H1 (cell line): ENCODE measurements at regions not wholly inside any gene's neighbourhood (a gene's known extent, or its start where the extent isn't known, plus 50 kb on each side); places are given as distances from the start of the nearest gene placed in this dataset.

Source experiments
- CTCF ChIA-PET: fragments of 300-600 bp; sonication (Branson Sonifier 250); formaldehyde crosslinking; loops from one replicate; lab custom pipeline; 2021; ENCODE audit not compliant: partially characterized antibody; lab: Charles Lee
- POLR2A ChIA-PET: fragments of 300-600 bp; sonication (Branson Sonifier 250); formaldehyde crosslinking; loops from one replicate; lab custom pipeline; 2021; ENCODE audit warnings: inconsistent platforms; ENCODE audit not compliant: partially characterized antibody; lab: Charles Lee
- DNase-seq, 2 experiments: peaks; one replicate each; pipeline versions ENCODE4 v3.0.0 to v3.0.0-alpha.2; 2010 to 2022; ENCODE audit warnings: low spot score in 2 of 2, low read depth in 1 of 2, mixed read lengths in 1 of 2
- FAIRE-seq: peaks from 2 replicates; lab custom pipeline; 2011; peaks lifted over from hg19 to GRCh38; lab: Jason Lieb, UNC
- H2AFZ ChIP-seq: 2 replicates; pipeline ENCODE4 v1.8.1; 2012; ENCODE audit warnings: low read length, inconsistent platforms
- H2AK5ac ChIP-seq: 2 replicates; pipeline ENCODE4 v1.6.1; 2013; ENCODE audit warnings: low read depth, low read length
- H2BK120ac ChIP-seq: replicated peaks from 2 replicates; pipeline ENCODE3; 2013; ENCODE audit warnings: low read depth, low read length, inconsistent platforms
- H2BK12ac ChIP-seq: 2 replicates; pipeline ENCODE4 v1.6.1; 2013; ENCODE audit warnings: low read depth, low read length
- H2BK15ac ChIP-seq: 2 replicates; pipeline ENCODE4 v1.6.1; 2013; ENCODE audit warnings: low read length
- H2BK20ac ChIP-seq: 2 replicates; pipeline ENCODE4 v1.6.1; 2013; ENCODE audit warnings: low read length
- H2BK5ac ChIP-seq: 2 replicates; pipeline ENCODE4 v1.6.1; 2013; ENCODE audit warnings: low read depth, low read length
- H3K14ac ChIP-seq: 2 replicates; pipeline ENCODE4 v1.6.1; 2013; ENCODE audit warnings: inconsistent platforms; ENCODE audit not compliant: insufficient read length
- H3K18ac ChIP-seq: 2 replicates; pipeline ENCODE4 v1.6.1; 2013; ENCODE audit warnings: low read length; ENCODE audit errors: extremely low read depth
- H3K23ac ChIP-seq: 2 replicates; pipeline ENCODE4 v1.6.1; 2013; ENCODE audit warnings: inconsistent platforms; ENCODE audit not compliant: insufficient read length
- H3K23me2 ChIP-seq: 2 replicates; pipeline ENCODE4 v1.6.1; 2013; ENCODE audit warnings: low read depth, low read length
- H3K27ac ChIP-seq: 2 replicates; pipeline ENCODE4 v1.6.1; 2011; ENCODE audit warnings: low read depth, low read length, inconsistent platforms
- H3K27me3 ChIP-seq, 4 experiments: replicated peaks in 1 of 4; 1 replicate in 1 of 4; 2 replicates in 3 of 4; pipeline versions ENCODE4 v1.6.1 to v1.8.1; 2011 to 2013; ENCODE audit warnings: low read length in 3 of 4, mild to moderate bottlenecking in 3 of 4, inconsistent platforms in 2 of 4, mixed read lengths in 2 of 4, moderate library complexity in 1 of 4; ENCODE audit not compliant: control insufficient read depth in 3 of 4, insufficient read depth in 3 of 4; ENCODE audit errors: extremely low read depth in 1 of 4
- H3K36me3 ChIP-seq, 4 experiments: 2 replicates each; pipeline versions ENCODE4 v1.6.1 to v1.8.1; 2011 to 2013; ENCODE audit warnings: mild to moderate bottlenecking in 4 of 4, low read length in 3 of 4, moderate library complexity in 2 of 4, control low read depth in 1 of 4, inconsistent platforms in 1 of 4; ENCODE audit not compliant: insufficient read depth in 4 of 4, control insufficient read depth in 2 of 4
- H3K4ac ChIP-seq: replicated peaks from 2 replicates; pipeline ENCODE3; 2013; ENCODE audit warnings: low read length, low read depth, mixed read lengths, inconsistent platforms; ENCODE audit not compliant: insufficient read length
- H3K4me1 ChIP-seq, 4 experiments: replicated peaks in 1 of 4; 1 replicate in 1 of 4; 2 replicates in 3 of 4; pipeline versions ENCODE4 v1.6.1 to v1.8.1; 2011 to 2013; ENCODE audit warnings: low read length in 3 of 4, inconsistent platforms in 2 of 4, mixed read lengths in 1 of 4; ENCODE audit not compliant: insufficient read depth in 4 of 4, control insufficient read depth in 3 of 4
- H3K4me2 ChIP-seq, 2 experiments: 2 replicates each; pipeline versions ENCODE4 v1.6.1 to v1.8.1; 2011 to 2013; ENCODE audit warnings: low read depth in 2 of 2, low read length in 2 of 2, control low read depth in 1 of 2, inconsistent platforms in 1 of 2, mild to moderate bottlenecking in 1 of 2; ENCODE audit not compliant: insufficient read depth in 1 of 2
- H3K4me3 ChIP-seq, 4 experiments: fragments of 200-600, 300-600 bp in 1 of 4; sonication (generic), shearing (Covaris generic), sonication (Bioruptor Twin) in 1 of 4; 2 replicates each; pipeline versions ENCODE4 v1.5.1 to v1.8.1; 2011 to 2016; ENCODE audit warnings: low read length in 4 of 4, low read depth in 3 of 4, control low read depth in 2 of 4, inconsistent platforms in 2 of 4, mild to moderate bottlenecking in 2 of 4, mixed read lengths in 1 of 4, moderate library complexity in 1 of 4; ENCODE audit not compliant: insufficient read depth in 2 of 4; ENCODE audit errors: extremely low read depth in 1 of 4
- H3K56ac ChIP-seq: replicated peaks from 2 replicates; pipeline ENCODE3; 2013; ENCODE audit warnings: low read depth, mild to moderate bottlenecking, mixed read lengths, low read length, inconsistent platforms; ENCODE audit not compliant: insufficient read length
- H3K79me1 ChIP-seq: 2 replicates; pipeline ENCODE4 v1.6.1; 2013; ENCODE audit warnings: low read depth, low read length, control low read depth
- H3K79me2 ChIP-seq, 2 experiments: 2 replicates each; pipeline versions ENCODE4 v1.6.1 to v1.8.1; 2012 to 2013; ENCODE audit warnings: low read length in 2 of 2, mild to moderate bottlenecking in 2 of 2, inconsistent platforms in 1 of 2; ENCODE audit not compliant: insufficient read depth in 2 of 2, control insufficient read depth in 1 of 2
- H3K9ac ChIP-seq, 4 experiments: replicated peaks in 1 of 4; 1 replicate in 1 of 4; 2 replicates in 3 of 4; pipeline versions ENCODE4 v1.6.1 to v1.8.1; 2011 to 2013; ENCODE audit warnings: low read depth in 3 of 4, low read length in 3 of 4, control low read depth in 2 of 4, mild to moderate bottlenecking in 2 of 4, moderate library complexity in 2 of 4, inconsistent platforms in 1 of 4; ENCODE audit errors: extremely low read depth in 1 of 4
- H3K9me3 ChIP-seq, 2 experiments: 2 replicates each; pipeline versions ENCODE4 v1.6.1 to v1.8.1; 2012 to 2013; ENCODE audit warnings: mild to moderate bottlenecking in 2 of 2, moderate library complexity in 2 of 2, control low read depth in 1 of 2, inconsistent platforms in 1 of 2, low read depth in 1 of 2, low read length in 1 of 2, mixed read lengths in 1 of 2; ENCODE audit not compliant: insufficient read depth in 2 of 2
- H4K20me1 ChIP-seq, 2 experiments: replicated peaks in 1 of 2; 2 replicates each; pipeline versions ENCODE3 to v1.8.1; 2011 to 2013; ENCODE audit warnings: inconsistent platforms in 2 of 2, low read length in 2 of 2, mild to moderate bottlenecking in 1 of 2; ENCODE audit not compliant: insufficient read depth in 2 of 2, control insufficient read depth in 1 of 2
- H4K5ac ChIP-seq: 2 replicates; pipeline ENCODE4 v1.6.1; 2013; ENCODE audit warnings: low read length, low read depth, mixed read lengths, inconsistent platforms; ENCODE audit not compliant: insufficient read length
- H4K8ac ChIP-seq: 2 replicates; pipeline ENCODE4 v1.8.0; 2013; ENCODE audit warnings: mild to moderate bottlenecking, moderate library complexity, low read length, inconsistent platforms; ENCODE audit not compliant: insufficient read depth; ENCODE audit errors: extremely low read depth
- H4K91ac ChIP-seq: replicated peaks from 2 replicates; pipeline ENCODE3; 2013; ENCODE audit warnings: low read length, mixed read lengths, inconsistent platforms; ENCODE audit not compliant: insufficient read length
- CHD1 ChIP-seq: IDR thresholded peaks from 2 replicates; pipeline ENCODE4 v1.6.1; 2012; ENCODE audit warnings: low read depth, low read length, improper control_type of control experiment
- EGR1 ChIP-seq: IDR thresholded peaks from 2 replicates; pipeline ENCODE4 v1.6.1; 2011; ENCODE audit warnings: low read depth, low read length, borderline replicate concordance
- EZH2 ChIP-seq: fragments of 200-600 bp; sonication (generic); IDR thresholded peaks from 2 replicates; pipeline ENCODE4 v1.7.1; 2012; ENCODE audit warnings: low read depth, mild to moderate bottlenecking, moderate library complexity, low read length, inconsistent platforms; ENCODE audit not compliant: severe bottlenecking
- FOSL1 ChIP-seq: IDR thresholded peaks from 2 replicates; pipeline ENCODE4 v1.6.1; 2011; ENCODE audit warnings: mild to moderate bottlenecking, low read depth, low read length, moderate library complexity; ENCODE audit not compliant: insufficient read depth
- KDM1A ChIP-seq: fragments of 200-600, 300-600 bp; sonication (generic); IDR thresholded peaks from 2 replicates; pipeline ENCODE4 v1.7.1; 2016; ENCODE audit warnings: mild to moderate bottlenecking, low read length, borderline replicate concordance
- RAD21 ChIP-seq, 2 experiments: IDR thresholded peaks in 1 of 2; conservative IDR thresholded peaks in 1 of 2; 2 replicates each; pipeline ENCODE4 v1.6.1; 2011; ENCODE audit warnings: low read depth in 2 of 2, low read length in 2 of 2, improper control_type of control experiment in 1 of 2, inconsistent platforms in 1 of 2, mild to moderate bottlenecking in 1 of 2, moderate library complexity in 1 of 2
- RBBP5 ChIP-seq: IDR thresholded peaks from 2 replicates; pipeline ENCODE4 v1.7.1; 2012; ENCODE audit warnings: low read depth, mild to moderate bottlenecking, inconsistent platforms, low read length, moderate library complexity, borderline replicate concordance
- SP4 ChIP-seq: IDR thresholded peaks from 2 replicates; pipeline ENCODE4 v1.6.1; 2012; ENCODE audit warnings: low read length, inconsistent platforms
- TEAD4 ChIP-seq: IDR thresholded peaks from 2 replicates; pipeline ENCODE4 v1.6.1; 2012; ENCODE audit warnings: low read depth, low read length, inconsistent platforms, mixed read lengths
- WGBS, 2 experiments: shearing (Covaris generic) in 1 of 2; methylation state at CpG; one replicate each; pipeline versions ENCODE4 v1.1.6 to v1.1.7; 2013 to 2015; ENCODE audit warnings: low lambda C conversion rate in 2 of 2, mixed read lengths in 2 of 2, inconsistent platforms in 1 of 2, low coverage in 1 of 2, missing lambda C conversion rate in 1 of 2; ENCODE audit not compliant: insufficient replicate concordance in 2 of 2, insufficient coverage in 1 of 2, insufficient read length in 1 of 2; ENCODE audit errors: extremely low coverage in 1 of 2, missing lambda C conversion rate in 1 of 2; 5-methylcytosine and 5-hydroxymethylcytosine counted together
- TF ChIP-seq, protein P1 (sequence below): IDR thresholded peaks from 2 replicates; pipeline ENCODE4 v1.6.1; 2011; ENCODE audit warnings: low read length, improper control_type of control experiment

DNA sequence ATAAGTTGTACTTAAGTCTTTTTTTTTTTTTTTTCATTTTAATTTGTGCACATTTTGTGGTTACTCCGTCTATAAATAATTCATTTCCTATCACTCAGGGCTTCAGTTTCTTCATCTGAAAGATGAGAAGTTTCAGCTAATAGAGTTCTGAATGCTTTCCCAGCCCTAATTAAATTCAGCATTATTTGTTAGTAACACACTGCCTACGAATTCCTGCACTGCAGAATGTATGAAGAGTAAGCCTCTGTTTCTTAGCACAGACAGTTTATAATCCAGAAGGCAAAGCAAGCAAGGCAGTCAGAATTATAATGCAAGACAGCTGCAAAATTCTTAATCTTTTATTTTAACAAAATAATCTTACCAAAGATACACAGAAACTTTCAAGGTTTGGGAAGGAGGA lies 138.0 kb upstream of the GHR start:
- no peak overlapping the region for H2BK15ac ChIP-seq
- H3K9ac ChIP-seq = no peak overlapping the region
- H2AFZ ChIP-seq = no peak overlapping the region
- no peak overlapping the region for H3K56ac ChIP-seq
- H4K20me1 ChIP-seq = no peaks in the 10 kb centered on the region
- H3K23me2 ChIP-seq = no peaks in the 10 kb centered on the region
- 89% methylated on average over 2 of the region's 2 CpGs; no CpG with 5 or more reads in 1 of the 2 experiments for WGBS, 2 experiments
- H3K36me3 ChIP-seq = no peaks in the 10 kb centered on the region
- no peak overlapping the region for H3K23ac ChIP-seq
- H3K4me2 ChIP-seq = no peak overlapping the region
- no peak overlapping the region for H2BK20ac ChIP-seq
- H3K4ac ChIP-seq = no peak overlapping the region
- H2BK120ac ChIP-seq = no peak overlapping the region
- H2BK5ac ChIP-seq = no peak overlapping the region
- H3K27ac ChIP-seq = no peak overlapping the region
- no peak overlapping the region for H4K91ac ChIP-seq
- no peak overlapping the region for H3K14ac ChIP-seq
- no peak overlapping the region for H2AK5ac ChIP-seq
- no peak overlapping the region for H4K8ac ChIP-seq
- H3K18ac ChIP-seq = no peak overlapping the region
- ChIA-PET POLR2A (no interaction called here), CTCF (no interaction called here)
- H3K79me2 ChIP-seq = no peaks in the 10 kb centered on the region
- no peaks in the 10 kb centered on the region for H3K79me1 ChIP-seq
- H3K9me3 ChIP-seq = no peaks in the 10 kb centered on the region
- TF ChIP-seq, protein P1, sequence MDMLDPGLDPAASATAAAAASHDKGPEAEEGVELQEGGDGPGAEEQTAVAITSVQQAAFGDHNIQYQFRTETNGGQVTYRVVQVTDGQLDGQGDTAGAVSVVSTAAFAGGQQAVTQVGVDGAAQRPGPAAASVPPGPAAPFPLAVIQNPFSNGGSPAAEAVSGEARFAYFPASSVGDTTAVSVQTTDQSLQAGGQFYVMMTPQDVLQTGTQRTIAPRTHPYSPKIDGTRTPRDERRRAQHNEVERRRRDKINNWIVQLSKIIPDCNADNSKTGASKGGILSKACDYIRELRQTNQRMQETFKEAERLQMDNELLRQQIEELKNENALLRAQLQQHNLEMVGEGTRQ = no peak
- no peak for TF ChIP-seq FOSL1
- no peak for TF ChIP-seq CHD1
- no peak for TF ChIP-seq EZH2
- no peak for TF ChIP-seq RBBP5
- TF ChIP-seq SP4 = no peak
- no peak for TF ChIP-seq EGR1
- no peak for TF ChIP-seq RAD21 (IDR thresholded peaks at IDR 0.05 in 1 of 2, conservative IDR thresholded peaks at IDR 0.05 in 1 of 2; ENCODE audit: low read depth in 2 of 2, low read length in 2 of 2)
- TF ChIP-seq TEAD4 = no peak
- TF ChIP-seq KDM1A = no peak
- no peaks in the 10 kb centered on the region for H3K4me1 ChIP-seq
- no peak for DNase-seq
- no peak overlapping the region for H2BK12ac ChIP-seq
- no peak for FAIRE-seq
- H3K4me3 ChIP-seq = no peak overlapping the region
- no peaks in the 10 kb centered on the region for H3K27me3 ChIP-seq
- no peak overlapping the region for H4K5ac ChIP-seq
